Right lobe of liver (tissue), 6 donors: ENCODE measurements at regions not wholly inside any gene's neighbourhood (a gene's known extent, or its start where the extent isn't known, plus 50 kb on each side); places are given as distances from the start of the nearest gene placed in this dataset.
A peak's percentile ranks its signal among the peaks of the same experiment; 100 is the strongest.

Experiments used
- ATAC-seq, 4 donors: fragments of 200-7000 bp; cut with Tn5 transposase; one replicate each; pipeline ENCODE4 v1.9.1; 2020; ENCODE audit warnings: mild to moderate bottlenecking in 4 of 4, moderate library complexity in 4 of 4
- DNase-seq, 3 donors: peaks; one replicate each; pipeline ENCODE4 v3.0.0-alpha.2; 2020
- H3K27ac ChIP-seq, 3 donors: fragments of 200-600 bp; one replicate each; pipeline ENCODE4 v1.8.0; 2022
- H3K27me3 ChIP-seq, 2 donors: fragments of 200-600 bp; one replicate each; pipeline ENCODE4 v1.8.0; 2022
- H3K36me3 ChIP-seq, 4 donors: fragments of 200-600 bp; sonication (generic) in 1 of 4; one replicate each; pipeline versions ENCODE4 v1.5.1 to v1.8.0; 2017 to 2022; ENCODE audit warnings: control low read depth in 1 of 4
- H3K4me1 ChIP-seq, 4 donors: fragments of 200-600 bp; sonication (generic) in 1 of 4; one replicate each; pipeline versions ENCODE4 v1.5.1 to v1.8.0; 2017 to 2022; ENCODE audit warnings: control low read depth in 1 of 4
- H3K4me3 ChIP-seq, 3 donors: fragments of 200-600 bp; one replicate each; pipeline ENCODE4 v1.8.0; 2022
- H3K9me3 ChIP-seq, 4 donors: fragments of 200-600 bp; sonication (generic) in 1 of 4; one replicate each; pipeline versions ENCODE4 v1.5.1 to v1.8.0; 2017 to 2022; ENCODE audit warnings: control low read depth in 1 of 4
- POLR2A ChIP-seq: fragments of 450-650 bp; IDR thresholded peaks from one replicate; pipeline ENCODE4 v1.6.1; 2017; ENCODE audit warnings: antibody characterized with exemption, mild to moderate bottlenecking
- WGBS: methylation state at CpG from one replicate; pipeline ENCODE4 v1.1.6; 2018; ENCODE audit warnings: low coverage, low lambda C conversion rate; ENCODE audit not compliant: insufficient coverage; ENCODE audit errors: missing lambda C conversion rate; 5-methylcytosine and 5-hydroxymethylcytosine counted together
- intact Hi-C, 2 donors: fragments of 100-400 bp; cut with DNase I; formaldehyde crosslinking; loops; one replicate each; pipeline versions ENCODE4 v1.11.2 to v1.14.1; 2022
- TF ChIP-seq, protein P1 (sequence below), 4 donors: fragments of 200-600 bp in 3 of 4; fragments of 450-650 bp in 1 of 4; IDR thresholded peaks; one replicate each; pipeline versions ENCODE4 v1.5.1 to v1.8.0; 2016 to 2022; ENCODE audit warnings: antibody characterized with exemption in 4 of 4, mild to moderate bottlenecking in 2 of 4
- donor health status: DM: no; HTN: yes; CAD: no.
- donor health status: DM: no; HTN: no; CAD: no.
- donor health status: DM: no; HTN: no; CAD: no.
- donor health status: DM: no; HTN: yes; CAD: no.
- donor health status: DM: no; HTN: yes; CAD: no.

DNA sequence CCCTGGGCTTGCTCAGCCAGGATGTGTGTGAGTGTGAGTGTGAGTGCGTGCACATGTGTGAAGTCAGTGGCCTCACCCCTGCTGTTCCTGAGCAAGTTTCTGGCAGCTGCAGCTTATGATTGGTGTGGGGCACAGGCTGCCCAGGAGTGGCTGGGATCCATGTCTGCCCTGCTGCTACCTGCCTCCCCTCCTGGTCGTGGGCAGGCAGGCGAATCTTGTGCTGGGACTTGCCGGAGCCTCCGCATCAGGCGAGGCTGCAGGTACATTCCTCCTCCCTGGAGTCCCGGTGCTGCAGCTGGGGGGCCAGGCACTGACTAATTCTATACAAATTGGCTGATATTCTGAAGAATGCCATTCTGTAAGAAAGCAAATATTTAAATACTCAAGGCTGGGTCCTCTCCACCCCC, 85.6 kb upstream of the WNT4 start:
- Histone ChIP-seq H3K4me1 (no peaks in the 10 kb centered on the region), H3K27me3 (peaks cover 0 to 4% of the 10 kb centered on the region in 2 donors), H3K4me3 (no peak overlapping the region), H3K36me3 (no peaks in the 10 kb centered on the region), H3K27ac (no peak overlapping the region), H3K9me3 (no peaks in the 10 kb centered on the region)
- DNase-seq (no peak), ATAC-seq (no peak)
- WGBS: 31% methylated on average over 4 of the region's 7 CpGs
- intact Hi-C loops: no loop called here
- TF ChIP-seq, protein P1, sequence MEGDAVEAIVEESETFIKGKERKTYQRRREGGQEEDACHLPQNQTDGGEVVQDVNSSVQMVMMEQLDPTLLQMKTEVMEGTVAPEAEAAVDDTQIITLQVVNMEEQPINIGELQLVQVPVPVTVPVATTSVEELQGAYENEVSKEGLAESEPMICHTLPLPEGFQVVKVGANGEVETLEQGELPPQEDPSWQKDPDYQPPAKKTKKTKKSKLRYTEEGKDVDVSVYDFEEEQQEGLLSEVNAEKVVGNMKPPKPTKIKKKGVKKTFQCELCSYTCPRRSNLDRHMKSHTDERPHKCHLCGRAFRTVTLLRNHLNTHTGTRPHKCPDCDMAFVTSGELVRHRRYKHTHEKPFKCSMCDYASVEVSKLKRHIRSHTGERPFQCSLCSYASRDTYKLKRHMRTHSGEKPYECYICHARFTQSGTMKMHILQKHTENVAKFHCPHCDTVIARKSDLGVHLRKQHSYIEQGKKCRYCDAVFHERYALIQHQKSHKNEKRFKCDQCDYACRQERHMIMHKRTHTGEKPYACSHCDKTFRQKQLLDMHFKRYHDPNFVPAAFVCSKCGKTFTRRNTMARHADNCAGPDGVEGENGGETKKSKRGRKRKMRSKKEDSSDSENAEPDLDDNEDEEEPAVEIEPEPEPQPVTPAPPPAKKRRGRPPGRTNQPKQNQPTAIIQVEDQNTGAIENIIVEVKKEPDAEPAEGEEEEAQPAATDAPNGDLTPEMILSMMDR (IDR thresholded peaks at IDR 0.05): no peak

GRCh38 chr1:22229379-22229778, 86.5 kb upstream of the WNT4 start:
- H3K27me3 ChIP-seq: peaks cover 0 to 10% of the 10 kb centered on the region in 2 donors
- H3K4me3 ChIP-seq: no peak overlapping the region
- DNase-seq (no peak), ATAC-seq (peak in 1 of 4 donors; percentile 17)
- no peaks in the 10 kb centered on the region for H3K4me1 ChIP-seq
- H3K27ac ChIP-seq: no peak overlapping the region
- H3K36me3 ChIP-seq: no peaks in the 10 kb centered on the region
- no peaks in the 10 kb centered on the region for H3K9me3 ChIP-seq
- TF ChIP-seq, protein P1 (IDR thresholded peaks at IDR 0.05): no peak
- TF ChIP-seq POLR2A: no peak
- WGBS: 80% methylated on average over 2 of the region's 2 CpGs
- intact Hi-C loops: no loop called here

DNA sequence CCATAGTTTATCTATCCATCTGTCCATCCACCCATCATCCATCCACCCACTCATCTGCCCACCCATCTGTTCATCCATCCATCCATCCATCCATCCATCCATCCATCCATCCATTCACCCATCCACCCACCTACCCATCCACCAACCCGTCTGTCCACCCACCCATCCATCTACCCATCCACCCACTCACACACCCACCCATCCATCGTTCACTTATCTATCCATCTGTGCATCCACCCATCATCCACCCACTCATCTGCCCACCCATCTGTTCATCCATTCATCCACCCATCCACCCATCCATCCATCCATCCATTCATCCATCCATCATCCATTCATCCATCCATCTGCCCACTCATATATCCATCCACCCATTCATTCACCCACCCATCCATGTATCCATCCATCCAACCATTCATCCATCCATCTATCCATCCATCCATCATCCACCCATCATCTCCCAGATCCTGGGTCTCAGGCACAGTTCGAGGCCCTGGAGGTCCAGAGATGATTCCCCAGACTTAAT, 88.2 kb upstream of the WNT4 start:
- Histone ChIP-seq H3K36me3 (no peaks in the 10 kb centered on the region), H3K4me1 (no peaks in the 10 kb centered on the region), H3K9me3 (no peaks in the 10 kb centered on the region), H3K27me3 (peaks cover 0 to 10% of the 10 kb centered on the region in 2 donors), H3K27ac (no peak overlapping the region), H3K4me3 (no peak overlapping the region)
- DNase-seq (no peak), ATAC-seq (no peak)
- TF ChIP-seq, protein P1 (IDR thresholded peaks at IDR 0.05): no peak
- no peak for TF ChIP-seq POLR2A
- WGBS: 57% methylated on average over 3 of the region's 3 CpGs
- intact Hi-C loops: no loop called here

DNA sequence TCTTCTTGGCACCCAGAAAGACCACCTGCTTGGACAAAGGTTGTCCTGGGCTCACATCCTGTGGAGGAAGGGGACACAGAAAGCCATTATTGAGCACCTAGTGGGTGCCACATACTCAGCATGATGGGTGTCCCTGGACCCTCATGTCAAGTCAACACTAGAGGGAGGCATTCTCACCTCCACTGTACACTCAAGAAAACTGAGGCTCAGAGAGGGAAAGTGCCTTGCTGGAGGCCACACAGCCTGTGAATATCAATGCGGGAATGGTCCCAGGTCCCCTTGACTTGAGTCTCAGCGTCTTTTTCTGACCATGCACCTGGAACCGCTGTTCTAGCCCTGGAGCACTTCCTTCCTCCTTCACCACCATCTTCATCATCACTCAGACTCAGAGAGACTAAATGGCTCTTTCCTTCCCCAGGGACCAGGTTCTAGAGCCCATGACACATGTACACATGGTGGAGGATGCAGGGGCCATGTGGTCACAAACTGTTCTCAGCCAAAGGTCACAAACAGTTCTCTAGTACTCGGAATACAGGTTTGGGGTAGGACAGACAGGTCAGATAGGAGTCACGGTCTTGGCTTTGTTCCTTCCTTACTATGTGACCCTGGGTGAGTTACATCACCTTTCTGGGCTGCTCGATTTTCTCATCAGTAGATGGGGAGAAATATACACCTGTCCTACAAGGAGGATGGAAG, 89.2 kb upstream of the WNT4 start:
- TF ChIP-seq, protein P1 (IDR thresholded peaks at IDR 0.05): no peak
- no peak for TF ChIP-seq POLR2A
- DNase-seq (no peak), ATAC-seq (peak in 1 of 4 donors; percentile 21)
- Histone ChIP-seq H3K27me3 (peaks cover 0 to 10% of the 10 kb centered on the region in 2 donors), H3K4me3 (no peak overlapping the region), H3K9me3 (no peaks in the 10 kb centered on the region), H3K4me1 (no peaks in the 10 kb centered on the region), H3K27ac (no peak overlapping the region), H3K36me3 (no peaks in the 10 kb centered on the region)
- intact Hi-C loops: no loop called here
- WGBS: 52% methylated on average over 6 of the region's 6 CpGs
